GM23248 (cell line): ENCODE measurements at regions not wholly inside any gene's neighbourhood (a gene's known extent, or its start where the extent isn't known, plus 50 kb on each side); places are given as distances from the start of the nearest gene placed in this dataset.

Source experiments
- EZH2 ChIP-seq: fragments of 200-600 bp; sonication (generic); IDR thresholded peaks from 2 replicates; pipeline ENCODE4 v1.6.1; 2018; ENCODE audit warnings: antibody characterized with exemption, mild to moderate bottlenecking; ENCODE audit not compliant: insufficient read depth, poor library complexity, severe bottlenecking
- EZH2phosphoT487 ChIP-seq: fragments of 200-600 bp; sonication (generic); IDR thresholded peaks from 2 replicates; pipeline ENCODE4 v1.6.1; 2018; ENCODE audit warnings: antibody characterized with exemption, moderate library complexity, mild to moderate bottlenecking, low read depth; ENCODE audit not compliant: insufficient read depth

- TF ChIP-seq EZH2 = no peak
- TF ChIP-seq EZH2phosphoT487 = no peak
Observed at GRCh38 chr2:139704606-139705005, 924.4 kb upstream of the NXPH2 start.
